ENCODE measurements at regions not wholly inside any gene's neighbourhood (a gene's known extent, or its start where the extent isn't known, plus 50 kb on each side); places are given as distances from the start of the nearest gene placed in this dataset.
"Not testable (repeated sequence)": the region's sequence is repeated elsewhere in the genome, so short reads cannot be mapped to it uniquely, and the experiment has no call there.

DNA sequence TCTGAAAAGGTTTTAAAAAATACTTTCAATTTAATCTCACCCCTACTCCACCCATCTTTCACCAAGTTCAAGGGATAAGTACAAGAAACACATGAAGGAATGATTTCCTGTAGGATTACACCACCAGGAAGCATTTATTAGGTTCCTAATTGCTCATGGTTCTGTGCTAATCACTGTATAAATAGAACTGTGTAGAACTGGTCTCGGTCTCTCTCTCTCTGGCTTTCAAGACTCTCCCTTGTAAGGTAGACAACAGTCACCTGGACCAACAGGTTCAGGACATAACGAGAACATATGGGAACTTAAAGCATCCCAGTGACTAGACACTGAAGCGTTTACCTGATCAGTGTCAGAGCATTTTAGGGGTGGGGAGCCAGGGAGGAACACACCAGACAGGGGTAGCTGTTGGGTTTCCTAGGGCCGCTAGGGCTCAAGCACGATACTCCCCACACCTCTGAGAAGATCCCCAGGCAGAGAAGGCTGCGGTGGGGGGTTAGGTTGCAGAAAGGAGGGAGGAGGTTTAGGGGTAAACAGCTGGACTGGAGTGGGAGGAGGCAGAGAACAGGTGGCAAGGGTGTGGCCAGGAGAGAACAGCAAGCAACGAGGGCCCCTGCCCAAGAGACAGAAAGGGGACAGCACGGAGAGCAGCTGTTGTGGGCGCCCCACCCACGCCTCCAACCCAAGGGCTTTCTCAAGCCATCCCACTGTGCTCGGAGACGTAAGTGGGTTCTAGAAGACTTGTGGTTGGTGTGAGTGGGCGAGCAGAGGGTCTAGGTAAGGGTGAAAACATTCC, 52.5 kb upstream of the USP6NL start:
- DNase-seq, result no peak

DNA sequence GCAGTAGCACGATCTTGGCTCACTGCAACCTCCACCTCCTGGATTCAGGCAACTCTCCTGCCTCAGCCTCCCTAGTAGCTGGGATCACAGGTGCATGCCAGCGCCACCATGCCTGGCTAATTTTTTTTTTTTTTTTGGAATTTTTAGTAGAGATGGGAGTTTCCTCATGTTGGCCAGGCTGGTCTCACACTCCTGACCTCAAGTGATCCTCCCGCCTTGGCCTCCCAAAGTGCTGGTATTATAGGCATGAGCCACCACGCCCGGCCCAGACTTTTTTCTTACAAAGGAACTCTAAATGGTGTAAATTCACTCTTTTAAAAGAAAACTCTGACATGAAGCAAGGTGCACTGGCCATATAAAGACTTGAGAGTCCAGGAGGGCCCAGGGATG, 51.7 kb upstream of the USP6NL start:
- DNase-seq, result not testable (repeated sequence)

GRCh38 chr10:11661441-11661840, 50.0 kb upstream of the USP6NL start:
- DNase-seq, result no peak

All from fibroblast of skin of right biceps (primary cell).